ENCODE measurements at regions not wholly inside any gene's neighbourhood (a gene's known extent, or its start where the extent isn't known, plus 50 kb on each side); places are given as distances from the start of the nearest gene placed in this dataset.

- Mint-ChIP-seq H3K27ac (no peak overlapping the region), H3K36me3 (no peaks in the 10 kb centered on the region), H3K27me3 (ENCODE audit: low read depth in 2 of 2) (no peaks in the 10 kb centered on the region), H3K9me3 (peaks cover 17 to 24% of the 10 kb centered on the region in 2 donors), H3K4me3 (no peak overlapping the region), H3K4me1 (no peaks in the 10 kb centered on the region)
- DNase-seq (no peak), ATAC-seq (no peak)
- no peak overlapping the region for H3K27ac ChIP-seq (ENCODE audit: low read length)
- H3K4me1 ChIP-seq (ENCODE audit: control insufficient read depth, insufficient read depth, low read length) = no peaks in the 10 kb centered on the region
- no peak for TF ChIP-seq CTCF (IDR thresholded peaks at IDR 0.05)
- H3K9me3 ChIP-seq (ENCODE audit: control insufficient read depth, insufficient read depth, low read length) = no peaks in the 10 kb centered on the region
- H3K27me3 ChIP-seq (ENCODE audit: control insufficient read depth, insufficient read depth, low read length) = no peaks in the 10 kb centered on the region
- no peak overlapping the region for H3K4me3 ChIP-seq (ENCODE audit: low read length)
- intact Hi-C loops (cut with micrococcal nuclease) = no loop called here
- 95% methylated on average over 3 of the region's 4 CpGs for WGBS (ENCODE audit: insufficient coverage)
- H3K36me3 ChIP-seq (ENCODE audit: control insufficient read depth, insufficient read depth, low read length) = no peaks in the 10 kb centered on the region
Observed at GRCh38 chr18:38460657-38461056, 895.1 kb upstream of the CELF4 start.

GRCh38 chr18:38459131-38459994 is 893.8 kb upstream of the CELF4 start:
- Histone ChIP-seq H3K27ac (ENCODE audit: low read length) (no peak overlapping the region), H3K36me3 (ENCODE audit: control insufficient read depth, insufficient read depth, low read length) (no peaks in the 10 kb centered on the region), H3K4me3 (ENCODE audit: low read length) (no peak overlapping the region), H3K4me1 (ENCODE audit: control insufficient read depth, insufficient read depth, low read length) (no peaks in the 10 kb centered on the region), H3K27me3 (ENCODE audit: control insufficient read depth, insufficient read depth, low read length) (no peaks in the 10 kb centered on the region), H3K9me3 (ENCODE audit: control insufficient read depth, insufficient read depth, low read length) (no peaks in the 10 kb centered on the region)
- intact Hi-C loops (cut with micrococcal nuclease) = no loop called here
- Mint-ChIP-seq H3K36me3 (no peaks in the 10 kb centered on the region), H3K27me3 (ENCODE audit: low read depth in 2 of 2) (no peaks in the 10 kb centered on the region), H3K4me3 (no peak overlapping the region), H3K27ac (no peak overlapping the region), H3K4me1 (no peaks in the 10 kb centered on the region), H3K9me3 (peaks cover 13 to 27% of the 10 kb centered on the region in 2 donors)
- WGBS (ENCODE audit: insufficient coverage) = 71% methylated on average over 11 of the region's 14 CpGs
- TF ChIP-seq CTCF (IDR thresholded peaks at IDR 0.05) = no peak
- DNase-seq = no peak
- no peak for ATAC-seq

GRCh38 chr18:38458698-38459097 is 893.1 kb upstream of the CELF4 start:
- intact Hi-C loops (cut with micrococcal nuclease) = no loop called here
- Histone ChIP-seq H3K27me3 (ENCODE audit: control insufficient read depth, insufficient read depth, low read length) (no peaks in the 10 kb centered on the region), H3K4me3 (ENCODE audit: low read length) (no peak overlapping the region), H3K27ac (ENCODE audit: low read length) (no peak overlapping the region), H3K36me3 (ENCODE audit: control insufficient read depth, insufficient read depth, low read length) (no peaks in the 10 kb centered on the region), H3K9me3 (ENCODE audit: control insufficient read depth, insufficient read depth, low read length) (no peaks in the 10 kb centered on the region), H3K4me1 (ENCODE audit: control insufficient read depth, insufficient read depth, low read length) (no peaks in the 10 kb centered on the region)
- Mint-ChIP-seq H3K4me3 (no peak overlapping the region), H3K27me3 (ENCODE audit: low read depth in 2 of 2) (no peaks in the 10 kb centered on the region), H3K27ac (no peak overlapping the region), H3K4me1 (no peaks in the 10 kb centered on the region), H3K36me3 (no peaks in the 10 kb centered on the region), H3K9me3 (peaks cover 13 to 27% of the 10 kb centered on the region in 2 donors)
- DNase-seq (no peak), ATAC-seq (no peak)
- no peak for TF ChIP-seq CTCF (IDR thresholded peaks at IDR 0.05)
- WGBS (ENCODE audit: insufficient coverage) = 55% methylated on average over 2 of the region's 3 CpGs

- Mint-ChIP-seq H3K27ac (no peak overlapping the region), H3K36me3 (no peaks in the 10 kb centered on the region), H3K4me3 (no peak overlapping the region), H3K9me3 (peaks cover 15 to 31% of the 10 kb centered on the region in 2 donors), H3K27me3 (ENCODE audit: low read depth in 2 of 2) (no peaks in the 10 kb centered on the region), H3K4me1 (no peaks in the 10 kb centered on the region)
- intact Hi-C loops (cut with micrococcal nuclease) = no loop called here
- Histone ChIP-seq H3K4me3 (ENCODE audit: low read length) (no peak overlapping the region), H3K36me3 (ENCODE audit: control insufficient read depth, insufficient read depth, low read length) (no peaks in the 10 kb centered on the region), H3K27me3 (ENCODE audit: control insufficient read depth, insufficient read depth, low read length) (no peaks in the 10 kb centered on the region), H3K4me1 (ENCODE audit: control insufficient read depth, insufficient read depth, low read length) (no peaks in the 10 kb centered on the region), H3K9me3 (ENCODE audit: control insufficient read depth, insufficient read depth, low read length) (no peaks in the 10 kb centered on the region), H3K27ac (ENCODE audit: low read length) (no peak overlapping the region)
- 91% methylated on average over 5 of the region's 5 CpGs for WGBS (ENCODE audit: insufficient coverage)
- DNase-seq (no peak), ATAC-seq (no peak)
- TF ChIP-seq CTCF (IDR thresholded peaks at IDR 0.05) = no peak
Observed at GRCh38 chr18:38456253-38456652, 890.7 kb upstream of the CELF4 start.
